Daoy (cell line): ENCODE measurements at regions not wholly inside any gene's neighbourhood (a gene's known extent, or its start where the extent isn't known, plus 50 kb on each side); places are given as distances from the start of the nearest gene placed in this dataset.
"Not testable (repeated sequence)": the region's sequence is repeated elsewhere in the genome, so short reads cannot be mapped to it uniquely, and the experiment has no call there.

Source experiments
- DNase-seq: peaks from one replicate; pipeline ENCODE4 v3.0.0-alpha.2; 2015; ENCODE audit warnings: low read depth

DNA sequence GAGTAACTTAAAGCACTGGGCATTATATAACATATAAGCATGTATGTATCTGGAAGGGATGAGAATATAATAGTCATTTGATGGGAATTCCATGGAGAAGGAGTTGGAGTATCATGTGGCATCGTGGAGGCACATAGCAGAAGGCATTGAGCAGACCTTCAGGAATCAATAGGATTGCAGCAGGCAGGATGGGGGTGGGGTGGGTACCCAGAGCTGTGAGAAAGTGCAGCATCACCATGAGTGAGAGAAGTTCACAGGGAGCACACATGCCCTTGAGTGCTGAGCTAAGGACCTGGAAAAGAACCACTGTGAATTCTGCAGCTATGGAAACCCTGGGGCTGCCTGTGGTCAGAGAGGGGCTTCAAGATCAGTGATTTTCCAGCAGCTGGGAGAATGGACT lies 57.3 kb downstream of the MED10 start:
- no peak for DNase-seq

DNA sequence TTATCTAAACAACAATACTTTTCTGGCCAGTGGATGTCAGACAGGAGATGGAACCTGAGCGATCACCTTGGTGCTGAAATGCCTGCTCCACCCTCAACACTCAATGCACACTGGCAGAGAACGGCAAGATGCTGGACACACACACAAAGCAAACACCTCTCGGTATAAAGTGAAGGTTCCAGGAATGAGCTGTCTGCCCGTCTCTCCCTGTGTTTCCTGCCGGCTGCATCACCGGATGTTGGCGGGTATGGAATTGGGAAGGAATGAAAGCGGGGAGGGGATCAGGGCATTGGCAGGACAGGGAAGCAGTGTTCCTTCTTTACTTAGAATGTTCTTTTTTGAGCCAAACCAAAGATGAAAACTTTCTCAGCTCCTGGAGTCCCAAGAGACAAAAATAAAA lies 59.2 kb downstream of the MED10 start:
- peak; percentile 17 for DNase-seq

GRCh38 chr5:6317116-6317798 lies 61.1 kb downstream of the MED10 start:
- no peak for DNase-seq

- DNase-seq: no peak
Observed at GRCh38 chr5:6315580-6315979, 62.8 kb downstream of the MED10 start.

DNA sequence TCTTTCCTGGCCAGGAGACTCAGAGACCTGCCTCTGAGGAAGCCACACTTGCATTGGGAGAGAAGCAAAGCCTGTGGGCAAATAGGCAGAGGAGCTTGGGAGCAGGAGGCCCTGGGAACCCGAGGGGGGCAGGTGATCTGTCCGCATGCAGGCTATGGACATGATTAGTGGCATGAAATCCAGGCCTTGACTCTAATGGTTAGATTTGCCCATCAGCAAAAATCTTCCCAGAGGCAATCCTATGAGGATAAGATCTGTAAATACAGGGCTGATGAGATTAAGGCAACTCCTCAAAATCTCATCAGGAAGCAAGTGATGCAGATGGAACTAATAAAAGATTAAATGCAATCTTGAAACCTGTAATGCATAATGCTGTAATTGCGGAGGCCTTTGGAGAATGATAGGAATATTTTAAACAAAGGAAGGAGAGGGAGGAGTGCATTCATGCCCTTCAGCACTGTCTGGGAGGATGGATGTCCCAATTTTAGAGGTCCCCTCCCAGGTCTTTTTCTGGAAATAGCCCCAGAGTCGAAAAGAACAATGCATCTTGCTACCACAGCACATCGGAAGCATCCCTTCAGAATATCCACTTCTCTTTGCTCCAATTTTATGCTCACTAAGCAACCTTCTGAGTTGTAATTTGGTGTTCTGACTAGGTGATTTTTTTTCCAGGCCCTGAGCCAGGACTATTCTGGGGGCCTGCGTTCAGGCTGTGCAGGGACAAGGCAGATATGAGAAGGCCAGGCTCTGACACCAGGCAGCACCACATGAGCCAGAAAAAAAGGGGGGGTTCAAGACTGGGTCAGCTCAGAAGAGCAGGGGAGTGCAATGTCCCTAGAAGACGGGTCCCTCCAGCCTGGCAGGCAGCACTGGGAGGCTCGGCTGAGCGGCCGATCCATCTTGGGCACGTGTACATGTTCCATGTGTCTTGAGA lies 66.5 kb downstream of the MED10 start:
- no peak for DNase-seq

DNA sequence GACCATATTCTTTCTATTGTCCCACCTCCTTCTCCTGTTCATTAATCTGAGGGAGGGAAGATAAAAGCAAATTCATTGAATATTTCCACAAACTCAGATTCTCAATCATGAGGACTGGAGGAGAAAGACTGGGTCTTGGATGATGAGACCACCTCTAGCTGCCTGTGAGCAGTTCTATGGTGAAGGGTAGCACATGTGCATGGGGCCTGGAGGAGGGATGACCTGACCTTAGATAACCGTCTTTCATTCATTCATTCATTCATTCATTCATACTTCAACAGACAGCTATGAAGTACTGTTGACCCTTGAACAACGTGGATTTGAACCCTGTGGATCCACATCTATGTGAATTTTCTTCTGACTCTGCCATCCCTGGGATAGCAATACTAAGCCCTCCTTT lies 68.4 kb downstream of the MED10 start:
- DNase-seq: no peak

- no peak for DNase-seq
Observed at GRCh38 chr5:6308683-6309082, 69.7 kb downstream of the MED10 start.

DNA sequence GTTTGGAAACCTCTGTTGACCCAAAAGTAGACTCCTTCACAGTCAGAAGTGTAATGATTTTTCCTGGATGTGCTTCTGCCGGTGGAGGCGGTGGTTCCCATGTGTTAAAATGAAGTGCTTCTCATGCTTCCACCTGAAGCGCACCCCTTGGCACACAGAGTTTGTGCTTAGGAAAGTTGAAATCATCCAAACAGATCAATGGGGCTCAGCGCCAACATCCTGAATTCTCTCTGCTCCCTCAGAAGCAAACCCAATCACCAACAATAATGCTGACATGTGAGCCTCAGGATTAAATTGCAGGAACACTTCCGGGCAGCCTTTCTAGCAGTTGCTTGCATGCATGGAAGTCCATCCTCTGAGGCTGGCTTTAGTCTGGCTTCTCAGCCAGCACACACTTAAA lies 71.0 kb downstream of the MED10 start:
- no peak for DNase-seq

- DNase-seq: no peak
Observed at GRCh38 chr5:6305853-6306252, 72.5 kb downstream of the MED10 start.

DNA sequence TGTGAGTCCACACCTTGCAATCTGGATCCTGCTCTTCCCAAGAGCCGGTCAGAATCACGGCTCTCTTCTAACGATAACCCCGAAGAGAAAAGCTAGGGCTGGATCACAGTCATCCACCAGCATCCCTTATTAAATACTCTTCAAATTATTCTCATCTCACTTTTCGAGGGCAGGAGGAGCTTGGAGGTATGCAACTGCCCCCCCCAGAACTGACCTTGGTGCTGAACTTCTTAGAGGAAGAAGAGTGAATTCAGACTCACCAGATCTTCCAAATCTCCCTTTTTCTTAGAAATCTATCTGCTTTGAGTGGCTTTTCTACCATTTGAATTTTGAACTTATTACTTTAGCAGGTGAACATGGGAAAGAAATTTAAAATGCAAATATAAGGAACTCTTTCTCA lies 75.7 kb downstream of the MED10 start:
- DNase-seq: peak; percentile 25

DNA sequence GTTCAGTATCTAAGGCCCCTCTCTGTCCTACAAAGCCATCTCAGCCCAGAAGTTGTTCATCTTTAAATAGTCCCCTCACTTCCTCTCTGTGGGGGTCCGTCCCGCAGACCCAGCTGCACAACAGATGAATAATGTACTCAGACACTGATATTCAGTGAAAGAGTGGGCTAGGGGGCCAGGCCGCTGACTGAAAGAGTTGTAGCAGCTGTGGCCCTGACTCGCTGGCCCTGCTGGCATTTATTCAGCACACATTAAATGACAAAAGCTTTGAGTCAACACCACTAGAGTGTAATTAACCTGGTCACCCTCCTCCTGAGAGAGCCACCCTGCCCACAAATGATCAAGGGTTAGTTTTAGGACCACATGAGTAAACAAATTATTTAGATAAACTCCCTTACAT lies 76.3 kb downstream of the MED10 start:
- DNase-seq: no peak

DNA sequence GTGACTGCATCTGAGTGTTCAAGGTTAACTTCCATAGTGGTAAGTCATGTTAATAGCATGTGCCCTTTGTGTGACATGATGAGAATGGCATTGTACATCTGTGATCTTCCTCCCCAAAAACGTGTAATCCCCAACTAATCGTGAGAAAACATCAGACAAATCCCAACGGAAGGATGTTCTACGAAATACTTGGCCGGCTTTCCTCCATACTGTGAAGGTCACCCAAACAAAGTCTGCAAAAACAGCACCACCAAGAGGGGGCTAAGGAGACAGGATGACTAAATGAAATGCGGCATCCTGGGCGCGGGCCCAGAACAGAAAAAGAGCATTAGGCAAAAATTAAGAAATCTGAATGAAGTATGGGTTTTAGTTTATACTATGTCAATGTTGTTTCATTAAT lies 81.8 kb downstream of the MED10 start:
- DNase-seq: no peak

- DNase-seq: peak; percentile 15
Observed at GRCh38 chr5:6291961-6292360, 86.4 kb downstream of the MED10 start.

- DNase-seq: no peak
Observed at GRCh38 chr5:6289239-6289638, 89.1 kb downstream of the MED10 start.

DNA sequence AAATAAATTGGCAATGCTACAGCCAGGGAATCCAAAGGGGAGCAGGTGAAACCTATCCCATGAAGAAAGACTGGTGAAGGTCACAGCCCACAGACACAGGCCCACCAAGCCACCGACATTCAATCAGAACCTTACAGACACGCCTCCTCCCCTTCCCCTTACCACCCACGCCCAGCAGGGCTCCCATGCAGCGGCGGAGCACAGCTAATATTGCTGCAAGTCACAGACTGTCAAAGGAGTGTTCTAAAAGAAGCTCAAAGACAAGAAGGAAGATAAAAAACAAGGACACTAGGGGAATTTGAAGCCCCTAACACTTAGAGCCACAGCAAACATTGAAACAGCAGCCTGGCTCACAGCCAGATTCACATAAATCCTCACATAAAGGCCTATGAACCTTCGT lies 91.2 kb downstream of the MED10 start:
- DNase-seq: no peak

DNA sequence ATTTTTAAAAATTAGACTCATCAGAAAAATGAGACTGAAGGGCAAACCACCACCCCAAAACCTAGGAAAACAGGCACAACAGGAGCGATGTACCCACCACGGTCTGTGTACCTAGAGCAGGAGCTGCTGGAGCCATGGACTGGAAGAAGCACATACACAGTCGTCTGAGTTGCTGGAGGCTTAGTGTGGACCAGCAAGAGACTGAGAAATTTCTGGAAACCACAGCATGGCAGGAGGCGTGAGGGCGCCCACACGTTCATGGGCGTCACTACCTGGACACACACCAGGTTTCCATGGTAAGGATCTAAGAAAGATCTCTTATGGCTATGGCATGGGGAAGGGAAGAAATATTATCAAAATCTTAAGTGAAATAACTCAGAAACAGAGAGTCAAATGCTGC lies 91.9 kb downstream of the MED10 start:
- DNase-seq: no peak

DNA sequence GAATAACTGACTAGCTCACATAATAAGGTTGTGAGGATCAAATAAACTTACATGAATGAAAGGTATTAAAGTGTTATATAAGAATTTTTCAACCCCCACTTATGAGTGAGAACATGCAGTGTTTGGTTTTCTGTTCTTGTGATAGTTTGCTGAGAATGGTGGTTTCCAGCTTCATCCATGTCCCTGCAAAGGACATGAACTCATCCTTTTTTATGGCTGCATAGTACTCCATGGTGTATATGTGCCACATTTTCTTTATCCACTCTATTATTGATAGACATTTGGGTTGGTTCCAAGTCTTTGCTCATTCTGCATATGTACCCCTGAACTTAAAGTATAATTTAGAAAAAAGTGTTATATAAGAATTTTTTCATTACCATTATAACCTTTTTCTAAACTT lies 93.9 kb downstream of the MED10 start:
- DNase-seq: not testable (repeated sequence)

GRCh38 chr5:6282352-6282751 lies 96.0 kb downstream of the MED10 start:
- no peak for DNase-seq

GRCh38 chr5:6281818-6282217 lies 96.5 kb downstream of the MED10 start:
- DNase-seq: no peak

- DNase-seq: peak; percentile 14
Observed at GRCh38 chr5:6280425-6281100, 97.8 kb downstream of the MED10 start.

- no peak for DNase-seq
Observed at GRCh38 chr5:6279607-6280006, 98.7 kb downstream of the MED10 start.

GRCh38 chr5:6274846-6275543 lies 103.4 kb downstream of the MED10 start:
- no peak for DNase-seq
